ENCODE measurements at regions not wholly inside any gene's neighbourhood (a gene's known extent, or its start where the extent isn't known, plus 50 kb on each side); places are given as distances from the start of the nearest gene placed in this dataset.
"Not testable (repeated sequence)": the region's sequence is repeated elsewhere in the genome, so short reads cannot be mapped to it uniquely, and the experiment has no call there.

GRCh38 chr14:105927096-105928060, 401.0 kb downstream of the TMEM121 start:
- no peak for DNase-seq (ENCODE audit: low read depth in 2 of 3, low spot score in 2 of 3)

GRCh38 chr14:105928171-105929111, 402.1 kb downstream of the TMEM121 start:
- not testable (repeated sequence) for DNase-seq (ENCODE audit: low read depth in 2 of 3, low spot score in 2 of 3)

GRCh38 chr14:105929327-105930081, 403.1 kb downstream of the TMEM121 start:
- no peak for DNase-seq (ENCODE audit: low read depth in 2 of 3, low spot score in 2 of 3)

GRCh38 chr14:105930572-105930971, 404.2 kb downstream of the TMEM121 start:
- DNase-seq (ENCODE audit: low read depth in 2 of 3, low spot score in 2 of 3): no peak

- no peak for DNase-seq (ENCODE audit: low read depth in 2 of 3, low spot score in 2 of 3)
Observed at GRCh38 chr14:105931808-105932483, 405.6 kb downstream of the TMEM121 start.

- DNase-seq (ENCODE audit: low read depth in 2 of 3, low spot score in 2 of 3): no peak
Observed at GRCh38 chr14:105933238-105933637, 406.9 kb downstream of the TMEM121 start.

- DNase-seq (ENCODE audit: low read depth in 2 of 3, low spot score in 2 of 3): no peak
Observed at GRCh38 chr14:105935384-105935783, 409.0 kb downstream of the TMEM121 start.

- no peak for DNase-seq (ENCODE audit: low read depth in 2 of 3, low spot score in 2 of 3)
Observed at GRCh38 chr14:105937253-105938054, 411.1 kb downstream of the TMEM121 start.

- DNase-seq (ENCODE audit: low read depth in 2 of 3, low spot score in 2 of 3): no peak
Observed at GRCh38 chr14:105938055-105938863, 411.9 kb downstream of the TMEM121 start.

GRCh38 chr14:105938959-105939358, 412.6 kb downstream of the TMEM121 start:
- no peak for DNase-seq (ENCODE audit: low read depth in 2 of 3, low spot score in 2 of 3)

GRCh38 chr14:105939810-105940508, 413.6 kb downstream of the TMEM121 start:
- DNase-seq (ENCODE audit: low read depth in 2 of 3, low spot score in 2 of 3): no peak

GRCh38 chr14:105940534-105941225, 414.3 kb downstream of the TMEM121 start:
- DNase-seq (ENCODE audit: low read depth in 2 of 3, low spot score in 2 of 3): no peak

GRCh38 chr14:105941226-105942166, 415.1 kb downstream of the TMEM121 start:
- DNase-seq (ENCODE audit: low read depth in 2 of 3, low spot score in 2 of 3): no peak

- DNase-seq (ENCODE audit: low read depth in 2 of 3, low spot score in 2 of 3): not testable (repeated sequence)
Observed at GRCh38 chr14:105942725-105943124, 416.3 kb downstream of the TMEM121 start.

- DNase-seq (ENCODE audit: low read depth in 2 of 3, low spot score in 2 of 3): no peak
Observed at GRCh38 chr14:105943973-105944602, 417.7 kb downstream of the TMEM121 start.

Data from activated CD8-positive, alpha-beta memory T cell treated with anti-CD3 and anti-CD28 coated beads for 48 hours (primary cell).